Astrocyte of the cerebellum (primary cell): ENCODE measurements at regions not wholly inside any gene's neighbourhood (a gene's known extent, or its start where the extent isn't known, plus 50 kb on each side); places are given as distances from the start of the nearest gene placed in this dataset.

Experiments
- DNase-seq: peaks from one replicate; pipeline ENCODE4 v3.0.0-alpha.2; 2011; ENCODE audit warnings: low read depth
- H3K4me3 ChIP-seq: 2 replicates; pipeline ENCODE4 v1.5.1; 2011; ENCODE audit warnings: mild to moderate bottlenecking, low read depth, low read length, moderate library complexity
- CTCF ChIP-seq: IDR thresholded peaks from 2 replicates; pipeline ENCODE4 v1.5.1; 2012; ENCODE audit warnings: low read length, low read depth, moderate library complexity, mild to moderate bottlenecking; ENCODE audit errors: missing control alignments
- in situ Hi-C: cut with HindIII; loops from 2 replicates; pipeline ENCODE4 v1.10.0; 2017; ENCODE audit warnings: low sequenced_read_pairs

DNA sequence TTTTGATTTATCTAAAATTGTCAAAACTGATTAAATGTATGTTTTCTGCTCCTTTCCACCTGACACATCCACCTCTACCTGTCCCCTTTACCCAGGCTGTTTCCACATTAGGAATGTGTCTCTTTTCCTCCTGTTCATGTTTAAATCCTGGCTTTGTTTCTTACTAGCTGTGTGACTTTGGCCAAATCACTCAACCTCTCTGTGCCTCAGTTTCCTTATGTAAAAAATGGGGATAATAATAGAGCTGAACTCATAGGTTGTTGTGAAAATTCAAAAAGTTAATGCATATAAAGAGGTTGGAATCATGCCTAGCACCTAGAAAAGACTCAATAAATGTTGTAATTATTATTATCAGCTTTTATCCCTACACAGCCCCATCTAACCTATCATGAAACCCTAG is 136.8 kb downstream of the NXPE2 start:
- no peak for DNase-seq
- no peak for TF ChIP-seq CTCF
- in situ Hi-C loops: no loop called here
- H3K4me3 ChIP-seq: no peak overlapping the region

DNA sequence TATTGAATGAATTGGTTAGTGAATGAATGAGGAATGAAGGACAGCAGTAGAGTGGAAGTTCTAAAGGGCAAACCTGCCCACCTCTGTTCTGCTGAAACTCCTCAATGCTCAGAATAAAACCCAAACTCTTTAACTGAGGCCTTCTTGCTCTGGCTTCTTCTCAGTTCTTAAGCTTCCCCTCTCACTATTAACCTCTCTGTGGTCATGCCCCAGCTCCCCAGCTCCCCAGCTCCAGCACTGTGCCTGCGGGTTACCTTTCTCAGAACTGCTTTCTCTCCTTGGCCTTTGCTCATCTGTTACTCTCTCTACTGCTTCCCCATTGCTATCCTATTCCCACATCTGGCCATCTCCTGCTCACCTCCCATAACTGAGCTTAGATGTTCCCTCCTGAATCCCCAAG is 137.4 kb downstream of the NXPE2 start:
- no peak overlapping the region for H3K4me3 ChIP-seq
- no peak for DNase-seq
- in situ Hi-C loops: no loop called here
- no peak for TF ChIP-seq CTCF

GRCh38 chr11:114816791-114817190 is 138.5 kb downstream of the NXPE2 start:
- in situ Hi-C loops: no loop called here
- TF ChIP-seq CTCF: no peak

DNA sequence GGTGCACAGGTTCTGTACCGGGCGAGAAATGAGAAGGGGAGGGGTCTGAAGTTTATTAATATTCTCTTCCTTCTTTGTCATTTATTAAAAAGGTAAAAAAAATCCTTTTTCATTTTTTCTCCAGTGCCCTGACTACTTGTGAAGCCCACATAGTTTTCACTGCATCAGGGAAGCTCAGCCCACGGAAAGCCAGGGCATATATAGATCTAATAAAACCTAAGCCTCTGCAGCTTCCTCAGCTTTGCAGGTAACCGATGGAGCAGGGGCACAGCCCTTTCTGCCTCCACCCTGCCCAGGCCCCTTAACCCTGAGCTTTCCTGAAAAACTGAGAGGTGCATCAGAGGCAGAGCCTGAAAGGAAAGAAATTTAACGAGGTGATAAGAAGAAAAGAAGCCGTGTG is 140.1 kb downstream of the NXPE2 start:
- H3K4me3 ChIP-seq: no peak overlapping the region
- in situ Hi-C loops: no loop called here
- no peak for DNase-seq
- no peak for TF ChIP-seq CTCF

More at GRCh38 chr11:114816791-114817190, 138.5 kb downstream of the NXPE2 start:
- no peak overlapping the region for H3K4me3 ChIP-seq
- DNase-seq: no peak

- TF ChIP-seq CTCF: no peak
- in situ Hi-C loops: no loop called here
These were observed 140.7 kb downstream of the NXPE2 start for GRCh38 chr11:114819028-114819427.

GRCh38 chr11:114820621-114821020 is 142.3 kb downstream of the NXPE2 start:
- DNase-seq: no peak
- in situ Hi-C loops: no loop called here
- no peak overlapping the region for H3K4me3 ChIP-seq
- no peak for TF ChIP-seq CTCF

More at GRCh38 chr11:114819028-114819427, 140.7 kb downstream of the NXPE2 start:
- H3K4me3 ChIP-seq: no peak overlapping the region
- DNase-seq: no peak
